Pancreas (tissue), 10 donors: ENCODE measurements at regions not wholly inside any gene's neighbourhood (a gene's known extent, or its start where the extent isn't known, plus 50 kb on each side); places are given as distances from the start of the nearest gene placed in this dataset.
"Not testable (repeated sequence)": the region's sequence is repeated elsewhere in the genome, so short reads cannot be mapped to it uniquely, and the experiment has no call there.

ENCODE experiments used
- ATAC-seq, 4 donors: fragments of 200-7000 bp; cut with Tn5 transposase; one replicate each; pipeline versions ENCODE4 v1.8.0 to v1.9.1; 2020; ENCODE audit warnings: mild to moderate bottlenecking in 4 of 4, moderate library complexity in 4 of 4
- DNase-seq, 6 donors: peaks; one replicate each; pipeline ENCODE4 v3.0.0-alpha.2; 2020
- FAIRE-seq: peaks from 2 replicates; lab custom pipeline; 2012; peaks lifted over from hg19 to GRCh38; lab: Jason Lieb, UNC
- H3K27ac ChIP-seq, 4 donors: fragments of 200-600 bp; sonication (generic); 1 replicate in 3 of 4; 2 replicates in 1 of 4; pipeline versions ENCODE4 v1.5.0 to v1.8.0; 2020
- H3K27me3 ChIP-seq, 4 donors: fragments of 200-600 bp; one replicate each; pipeline ENCODE4 v1.8.0; 2021
- H3K36me3 ChIP-seq, 3 donors: fragments of 200-600 bp; sonication (generic) in 1 of 3; one replicate each; pipeline versions ENCODE4 v1.5.0 to v1.8.0; 2020 to 2021
- H3K4me1 ChIP-seq, 3 donors: fragments of 200-600 bp; one replicate each; pipeline ENCODE4 v1.8.0; 2021
- H3K4me3 ChIP-seq, 4 donors: fragments of 200-600 bp; sonication (generic) in 2 of 4; one replicate each; pipeline versions ENCODE4 v1.5.0 to v1.8.0; 2020 to 2021
- H3K9me3 ChIP-seq, 4 donors: fragments of 200-600 bp; one replicate each; pipeline ENCODE4 v1.8.0; 2021
- CTCF ChIP-seq, 4 donors: fragments of 200-600 bp; sonication (generic) in 3 of 4; IDR thresholded peaks; one replicate each; pipeline versions ENCODE4 v1.5.0 to v1.8.0; 2021; ENCODE audit warnings: antibody characterized with exemption in 4 of 4
- whole genome bisulfite sequencing, 2 donors: extraction: QIAGEN DNeasy Blood & Tissue Kit; methylation state at CpG; one replicate each; pipeline ENCODE4 v1.1.7; 2013; 5-methylcytosine and 5-hydroxymethylcytosine counted together
- intact Hi-C, 3 donors: fragments of 100-400 bp; cut with DNase I; formaldehyde crosslinking; loops; one replicate each; pipeline versions ENCODE4 v1.11.1 to v1.14.2; 2022
- donor health status: healthy with polysubstance abuse.
- donor health status: DM: no; HTN: no; CAD: no; lungs with moderate emphysema.
- donor health status: DM: no; HTN: no; CAD: no.
- donor health status: control.
- donor health status: control.
- donor health status: Bipolar disorder and iron deficiency.
- donor health status: DM: yes; HTN: yes; CAD: no.
- donor health status: DM: no; HTN: no; CAD: no.
- donor health status: DM: no; HTN: no; CAD: no.
- donor health status: DM: yes; HTN: yes; CAD: no.

GRCh38 chr7:9919-10318, 182.5 kb upstream of the FAM20C start:
- H3K27me3 ChIP-seq, ATAC-seq, FAIRE-seq, H3K4me1 ChIP-seq, intact Hi-C loops, H3K9me3 ChIP-seq, H3K36me3 ChIP-seq, H3K4me3 ChIP-seq, H3K27ac ChIP-seq: not testable (repeated sequence)
- peak in 1 of 6 donors; percentile 52 for DNase-seq
- WGBS, 2 donors: no CpG with 5 or more reads among the region's 1 CpG

- WGBS, 2 donors: 90 to 96% methylated on average over 8 of the region's 20 CpGs
- intact Hi-C loops, H3K27me3 ChIP-seq, FAIRE-seq, H3K4me3 ChIP-seq, H3K27ac ChIP-seq, H3K36me3 ChIP-seq, ATAC-seq, H3K9me3 ChIP-seq, H3K4me1 ChIP-seq: not testable (repeated sequence)
- DNase-seq: peak in 2 of 6 donors; percentile 4 to 36
Measured at GRCh38 chr7:32565-33280, 159.6 kb upstream of the FAM20C start.

GRCh38 chr7:35121-35541, 157.2 kb upstream of the FAM20C start:
- H3K36me3 ChIP-seq, H3K4me3 ChIP-seq, H3K9me3 ChIP-seq, intact Hi-C loops, ATAC-seq, H3K4me1 ChIP-seq, H3K27ac ChIP-seq, FAIRE-seq, H3K27me3 ChIP-seq: not testable (repeated sequence)
- DNase-seq: peak in 2 of 6 donors; percentile 2 to 35
- WGBS, 2 donors: 78 to 84% methylated on average over 9 of the region's 9 CpGs

- DNase-seq, H3K27me3 ChIP-seq, intact Hi-C loops, H3K27ac ChIP-seq, H3K36me3 ChIP-seq, H3K4me1 ChIP-seq, FAIRE-seq, H3K9me3 ChIP-seq, H3K4me3 ChIP-seq: not testable (repeated sequence)
- ATAC-seq: peak in 1 of 4 donors; percentile 15
- no CpG with 5 or more reads among the region's 4 CpGs for WGBS, 2 donors
Measured at GRCh38 chr7:36539-36938, 155.8 kb upstream of the FAM20C start.

- H3K9me3 ChIP-seq, H3K36me3 ChIP-seq, ATAC-seq, H3K27ac ChIP-seq, H3K4me1 ChIP-seq, FAIRE-seq, intact Hi-C loops, H3K4me3 ChIP-seq, H3K27me3 ChIP-seq: not testable (repeated sequence)
- 91% methylated on average over 10 of the region's 10 CpGs for WGBS, 2 donors
- DNase-seq: peak in 1 of 6 donors; percentile 1
Measured at GRCh38 chr7:37656-38055, 154.7 kb upstream of the FAM20C start.

- H3K9me3 ChIP-seq, H3K36me3 ChIP-seq, H3K27ac ChIP-seq, H3K27me3 ChIP-seq, intact Hi-C loops, H3K4me3 ChIP-seq, H3K4me1 ChIP-seq, DNase-seq, FAIRE-seq: not testable (repeated sequence)
- peak in 2 of 4 donors; percentile 44 to 54 for ATAC-seq
- 81 to 86% methylated on average over 2 of the region's 4 CpGs for WGBS, 2 donors
Measured at GRCh38 chr7:38444-38843, 153.9 kb upstream of the FAM20C start.

GRCh38 chr7:39984-40740, 152.2 kb upstream of the FAM20C start:
- peak; percentile 30 to 84 (median 76) for ATAC-seq
- H3K27ac ChIP-seq: not testable (repeated sequence)

GRCh38 chr7:40799-41750, 151.3 kb upstream of the FAM20C start:
- 74 to 77% methylated on average over 16 of the region's 16 CpGs for WGBS, 2 donors
- H3K9me3 ChIP-seq: no peaks in the 10 kb centered on the region
- H3K27me3 ChIP-seq: no peaks in the 10 kb centered on the region
- no peak for TF ChIP-seq CTCF (IDR thresholded peaks at IDR 0.05)
- ATAC-seq (peak in 1 of 4 donors; percentile 24), DNase-seq (peak in 2 of 6 donors; percentile 5 to 21), FAIRE-seq (no peak)
- H3K4me1 ChIP-seq: no peaks in the 10 kb centered on the region
- intact Hi-C loops: no loop called here
- H3K36me3 ChIP-seq: no peaks in the 10 kb centered on the region
- H3K4me3 ChIP-seq: no peak overlapping the region
- no peak overlapping the region for H3K27ac ChIP-seq

More at GRCh38 chr7:39984-40740, 152.2 kb upstream of the FAM20C start:
- DNase-seq: peak in 4 of 6 donors; percentile 20 to 54 (median 41)
- H3K4me1 ChIP-seq, H3K9me3 ChIP-seq, H3K4me3 ChIP-seq, intact Hi-C loops, FAIRE-seq, H3K27me3 ChIP-seq, H3K36me3 ChIP-seq: not testable (repeated sequence)
- WGBS, 2 donors: 29 to 33% methylated on average over 4 of the region's 5 CpGs
